Esophagus squamous epithelium (tissue), 4 donors: ENCODE measurements at regions not wholly inside any gene's neighbourhood (a gene's known extent, or its start where the extent isn't known, plus 50 kb on each side); places are given as distances from the start of the nearest gene placed in this dataset.

Source experiments
- POLR2A ChIP-seq, 4 donors: fragments of 450-650 bp; IDR thresholded peaks; one replicate each; pipeline ENCODE4 v1.6.1; 2017; ENCODE audit warnings: antibody characterized with exemption in 4 of 4, mild to moderate bottlenecking in 4 of 4, moderate library complexity in 3 of 4
- TF ChIP-seq, protein P1 (sequence below), 6 experiments: fragments of 450-650 bp in 4 of 6; fragments of 200-600 bp in 2 of 6; sonication (generic) in 2 of 6; IDR thresholded peaks; one replicate each; pipeline ENCODE4 v1.5.1; 2016 to 2019; ENCODE audit warnings: antibody characterized with exemption in 6 of 6, mild to moderate bottlenecking in 4 of 6, moderate library complexity in 4 of 6

- no peak for TF ChIP-seq POLR2A (IDR thresholded peaks at IDR 0.05)
- TF ChIP-seq, protein P1, sequence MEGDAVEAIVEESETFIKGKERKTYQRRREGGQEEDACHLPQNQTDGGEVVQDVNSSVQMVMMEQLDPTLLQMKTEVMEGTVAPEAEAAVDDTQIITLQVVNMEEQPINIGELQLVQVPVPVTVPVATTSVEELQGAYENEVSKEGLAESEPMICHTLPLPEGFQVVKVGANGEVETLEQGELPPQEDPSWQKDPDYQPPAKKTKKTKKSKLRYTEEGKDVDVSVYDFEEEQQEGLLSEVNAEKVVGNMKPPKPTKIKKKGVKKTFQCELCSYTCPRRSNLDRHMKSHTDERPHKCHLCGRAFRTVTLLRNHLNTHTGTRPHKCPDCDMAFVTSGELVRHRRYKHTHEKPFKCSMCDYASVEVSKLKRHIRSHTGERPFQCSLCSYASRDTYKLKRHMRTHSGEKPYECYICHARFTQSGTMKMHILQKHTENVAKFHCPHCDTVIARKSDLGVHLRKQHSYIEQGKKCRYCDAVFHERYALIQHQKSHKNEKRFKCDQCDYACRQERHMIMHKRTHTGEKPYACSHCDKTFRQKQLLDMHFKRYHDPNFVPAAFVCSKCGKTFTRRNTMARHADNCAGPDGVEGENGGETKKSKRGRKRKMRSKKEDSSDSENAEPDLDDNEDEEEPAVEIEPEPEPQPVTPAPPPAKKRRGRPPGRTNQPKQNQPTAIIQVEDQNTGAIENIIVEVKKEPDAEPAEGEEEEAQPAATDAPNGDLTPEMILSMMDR (IDR thresholded peaks at IDR 0.05), result no peak
Measured at GRCh38 chr14:97827746-97828145, 1030.6 kb downstream of the VRK1 start.
